ENCODE measurements at regions not wholly inside any gene's neighbourhood (a gene's known extent, or its start where the extent isn't known, plus 50 kb on each side); places are given as distances from the start of the nearest gene placed in this dataset.
A peak's percentile ranks its signal among the peaks of the same experiment; 100 is the strongest.

GRCh38 chr4:163077680-163078079 lies 89.0 kb downstream of the NAF1 start:
- no peak overlapping the region for H3K27ac ChIP-seq
- no peaks in the 10 kb centered on the region for H3K9me3 ChIP-seq (replicated peaks)
- DNase-seq: no peak
- no peaks in the 10 kb centered on the region for H3K36me3 ChIP-seq
- no peaks in the 10 kb centered on the region for H3K4me1 ChIP-seq
- H3K27me3 ChIP-seq: no peaks in the 10 kb centered on the region
- no peak overlapping the region for H3K4me3 ChIP-seq

- no peak for DNase-seq
These were observed 94.5 kb downstream of the NAF1 start for GRCh38 chr4:163072222-163072621.

GRCh38 chr4:163071308-163071707 lies 95.4 kb downstream of the NAF1 start:
- Histone ChIP-seq H3K27ac (no peak overlapping the region), H3K4me1 (no peaks in the 10 kb centered on the region), H3K36me3 (no peaks in the 10 kb centered on the region), H3K27me3 (no peaks in the 10 kb centered on the region), H3K9me3 (replicated peaks) (no peaks in the 10 kb centered on the region), H3K4me3 (no peak overlapping the region)
- DNase-seq: no peak

More at GRCh38 chr4:163072222-163072621, 94.5 kb downstream of the NAF1 start:
- Histone ChIP-seq H3K27me3 (no peaks in the 10 kb centered on the region), H3K4me1 (no peaks in the 10 kb centered on the region), H3K9me3 (replicated peaks) (no peaks in the 10 kb centered on the region), H3K36me3 (no peaks in the 10 kb centered on the region), H3K27ac (no peak overlapping the region), H3K4me3 (no peak overlapping the region)

- H3K36me3 ChIP-seq: no peaks in the 10 kb centered on the region
- H3K4me1 ChIP-seq: no peaks in the 10 kb centered on the region
- no peak for DNase-seq
- no peaks in the 10 kb centered on the region for H3K27me3 ChIP-seq
- no peak overlapping the region for H3K4me3 ChIP-seq
- no peak overlapping the region for H3K27ac ChIP-seq
- no peaks in the 10 kb centered on the region for H3K9me3 ChIP-seq (replicated peaks)
These were observed 96.7 kb downstream of the NAF1 start for GRCh38 chr4:163070023-163070422.

DNA sequence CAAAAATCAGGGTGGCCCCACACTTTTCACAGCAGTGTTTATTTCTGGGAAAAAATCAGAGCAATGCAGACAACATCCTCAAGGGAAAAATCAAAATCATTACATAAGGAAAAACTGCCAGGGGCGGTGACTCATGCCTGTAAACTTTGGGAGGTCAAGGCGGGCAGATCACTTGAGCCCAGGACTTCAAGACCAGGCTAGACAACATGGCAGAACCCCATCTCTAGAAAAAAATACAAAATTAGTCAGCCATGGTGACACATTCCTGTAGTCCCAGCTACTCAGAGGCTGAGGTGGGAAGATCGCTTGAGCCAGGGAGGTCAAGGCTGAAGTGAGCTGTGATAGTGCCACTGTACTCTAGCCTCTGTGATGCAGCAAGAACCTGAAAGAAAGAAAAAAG lies 102.8 kb downstream of the NAF1 start:
- H3K27ac ChIP-seq: no peak overlapping the region
- DNase-seq: peak in 1 of 2 experiments; percentile 4
- H3K36me3 ChIP-seq: no peaks in the 10 kb centered on the region
- no peaks in the 10 kb centered on the region for H3K27me3 ChIP-seq
- H3K9me3 ChIP-seq (replicated peaks): no peaks in the 10 kb centered on the region
- H3K4me3 ChIP-seq: no peak overlapping the region
- H3K4me1 ChIP-seq: no peaks in the 10 kb centered on the region

- Histone ChIP-seq H3K27ac (no peak overlapping the region), H3K9me3 (replicated peaks) (no peaks in the 10 kb centered on the region), H3K27me3 (no peaks in the 10 kb centered on the region), H3K4me1 (no peaks in the 10 kb centered on the region), H3K4me3 (no peak overlapping the region), H3K36me3 (no peaks in the 10 kb centered on the region)
- peak; percentile 16 to 42 for DNase-seq
These were observed 118.2 kb downstream of the NAF1 start for GRCh38 chr4:163048447-163048846.

DNA sequence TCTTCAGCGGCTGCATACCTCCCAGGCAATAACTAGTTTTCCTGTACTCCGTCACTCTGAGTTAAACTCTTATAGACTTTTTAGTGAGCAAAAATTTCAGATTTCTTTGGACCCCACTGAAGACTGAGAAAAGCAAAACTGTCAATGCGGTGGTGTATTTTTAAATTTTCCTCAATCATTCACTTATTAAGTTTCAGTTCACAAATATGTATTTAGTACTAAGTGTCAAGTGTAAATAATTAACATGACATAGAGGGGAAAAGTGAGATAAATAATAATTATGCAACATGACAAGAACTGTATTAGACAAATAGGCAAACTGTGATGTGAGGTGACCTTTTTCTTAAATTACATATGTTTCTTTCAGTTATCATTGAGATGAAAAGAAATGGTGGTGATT lies 124.4 kb downstream of the NAF1 start:
- Histone ChIP-seq H3K36me3 (no peaks in the 10 kb centered on the region), H3K27me3 (no peaks in the 10 kb centered on the region), H3K9me3 (replicated peaks) (no peaks in the 10 kb centered on the region), H3K4me1 (no peaks in the 10 kb centered on the region), H3K27ac (no peak overlapping the region), H3K4me3 (no peak overlapping the region)
- no peak for DNase-seq

DNA sequence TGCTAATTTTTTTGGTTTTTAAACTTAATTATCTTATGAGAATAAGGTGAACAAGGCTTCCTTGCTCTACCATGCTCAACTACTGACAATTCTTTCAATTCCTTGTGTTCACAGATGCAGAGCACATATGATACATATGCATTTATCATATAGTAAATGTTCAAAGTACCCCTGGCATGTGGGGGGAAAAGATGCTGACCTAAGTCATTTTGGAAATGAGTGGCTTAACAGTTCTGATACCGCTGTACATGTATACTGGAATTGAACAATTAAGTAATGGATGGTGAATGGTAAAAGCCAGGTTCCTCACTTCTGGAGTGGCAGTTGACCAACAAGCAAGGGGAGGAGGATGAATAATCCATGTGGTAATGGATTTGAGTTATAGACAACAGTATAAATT lies 149.6 kb downstream of the NAF1 start:
- no peaks in the 10 kb centered on the region for H3K4me1 ChIP-seq
- H3K36me3 ChIP-seq: no peaks in the 10 kb centered on the region
- DNase-seq: no peak
- no peaks in the 10 kb centered on the region for H3K9me3 ChIP-seq (replicated peaks)
- no peak overlapping the region for H3K4me3 ChIP-seq
- no peaks in the 10 kb centered on the region for H3K27me3 ChIP-seq
- H3K27ac ChIP-seq: no peak overlapping the region

DNA sequence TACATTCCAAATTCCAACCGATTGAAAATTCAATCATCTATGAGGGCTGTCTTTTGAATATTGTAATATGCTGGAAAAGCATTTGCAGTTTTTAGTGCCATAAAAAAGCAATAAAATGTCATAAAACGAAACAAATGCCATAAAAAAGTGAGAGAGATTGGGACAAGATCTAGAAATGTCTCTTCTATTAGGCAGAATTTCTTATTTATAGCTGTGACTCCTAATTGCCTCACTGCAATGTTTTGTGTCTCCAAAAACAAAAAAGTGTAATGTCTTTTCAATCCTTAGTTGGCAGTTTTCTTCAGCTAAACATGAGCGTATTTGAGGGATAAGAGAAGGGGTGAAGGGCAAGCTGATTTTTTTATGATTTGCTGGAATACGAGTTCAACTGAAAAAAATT lies 153.9 kb downstream of the NAF1 start:
- H3K27ac ChIP-seq: no peak overlapping the region
- H3K4me1 ChIP-seq: no peaks in the 10 kb centered on the region
- H3K27me3 ChIP-seq: no peaks in the 10 kb centered on the region
- no peak for DNase-seq
- H3K36me3 ChIP-seq: no peaks in the 10 kb centered on the region
- no peaks in the 10 kb centered on the region for H3K9me3 ChIP-seq (replicated peaks)
- H3K4me3 ChIP-seq: no peak overlapping the region

- no peak overlapping the region for H3K27ac ChIP-seq
- H3K4me3 ChIP-seq: no peak overlapping the region
- DNase-seq: no peak
- no peaks in the 10 kb centered on the region for H3K36me3 ChIP-seq
- no peaks in the 10 kb centered on the region for H3K27me3 ChIP-seq
- no peaks in the 10 kb centered on the region for H3K4me1 ChIP-seq
- no peaks in the 10 kb centered on the region for H3K9me3 ChIP-seq (replicated peaks)
These were observed 162.7 kb downstream of the NAF1 start for GRCh38 chr4:163003979-163004378.

GRCh38 chr4:162988530-162988929 lies 178.2 kb downstream of the NAF1 start:
- Histone ChIP-seq H3K27me3 (no peaks in the 10 kb centered on the region), H3K4me3 (no peak overlapping the region), H3K4me1 (no peaks in the 10 kb centered on the region), H3K27ac (no peak overlapping the region), H3K36me3 (no peaks in the 10 kb centered on the region), H3K9me3 (replicated peaks) (no peaks in the 10 kb centered on the region)
- DNase-seq: no peak

GRCh38 chr4:162985131-162985530 lies 181.6 kb downstream of the NAF1 start:
- no peak for DNase-seq
- Histone ChIP-seq H3K27ac (no peak overlapping the region), H3K36me3 (no peaks in the 10 kb centered on the region)

GRCh38 chr4:162984621-162985020 lies 182.1 kb downstream of the NAF1 start:
- Histone ChIP-seq H3K4me3 (no peak overlapping the region), H3K9me3 (replicated peaks) (no peaks in the 10 kb centered on the region), H3K36me3 (no peaks in the 10 kb centered on the region), H3K4me1 (no peaks in the 10 kb centered on the region), H3K27ac (no peak overlapping the region), H3K27me3 (no peaks in the 10 kb centered on the region)
- no peak for DNase-seq

More at GRCh38 chr4:162985131-162985530, 181.6 kb downstream of the NAF1 start:
- Histone ChIP-seq H3K9me3 (replicated peaks) (no peaks in the 10 kb centered on the region), H3K27me3 (no peaks in the 10 kb centered on the region), H3K4me1 (no peaks in the 10 kb centered on the region), H3K4me3 (no peak overlapping the region)

DNA sequence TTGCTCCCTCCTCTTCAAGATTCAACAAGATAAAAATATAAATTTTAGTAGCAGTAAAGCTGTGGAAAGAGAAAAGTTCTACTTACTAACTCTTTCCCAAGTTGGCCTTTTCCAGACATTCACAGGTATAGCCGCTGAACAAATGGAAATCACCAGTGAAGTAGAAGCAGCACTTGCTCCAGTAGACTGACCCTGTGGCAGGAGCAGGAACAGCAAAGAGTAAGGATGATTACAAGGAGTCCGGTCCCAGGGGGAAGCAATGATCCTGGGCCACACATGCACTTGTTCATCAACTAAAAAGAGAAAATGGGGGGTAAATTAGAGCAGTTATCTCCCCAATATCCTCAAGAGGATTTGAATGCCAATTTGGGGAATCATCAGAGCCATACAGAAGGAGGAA lies 184.9 kb downstream of the NAF1 start:
- Histone ChIP-seq H3K27me3 (no peaks in the 10 kb centered on the region), H3K27ac (no peak overlapping the region), H3K4me3 (no peak overlapping the region), H3K36me3 (no peaks in the 10 kb centered on the region), H3K4me1 (no peaks in the 10 kb centered on the region), H3K9me3 (replicated peaks) (no peaks in the 10 kb centered on the region)
- no peak for DNase-seq

DNA sequence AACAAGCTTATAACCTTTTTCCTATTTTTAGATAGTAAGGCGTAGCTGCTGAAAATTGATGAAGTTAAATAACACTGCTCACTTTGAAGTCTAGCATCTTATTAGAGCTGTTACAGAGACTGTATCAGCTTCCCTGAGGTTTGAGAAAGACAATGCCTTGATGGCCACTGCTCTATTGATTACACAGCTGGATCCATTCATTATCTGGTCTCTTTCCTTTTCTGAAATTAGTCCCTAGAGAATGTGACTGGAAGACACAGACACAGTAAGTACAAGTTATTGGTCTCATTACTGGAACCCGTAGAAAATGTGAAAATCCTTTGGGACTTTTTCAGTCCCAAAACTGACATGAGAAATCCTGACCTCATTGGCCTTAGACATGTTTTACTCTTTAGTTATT lies 188.3 kb downstream of the NAF1 start:
- no peaks in the 10 kb centered on the region for H3K27me3 ChIP-seq
- no peaks in the 10 kb centered on the region for H3K4me1 ChIP-seq
- H3K27ac ChIP-seq: no peak overlapping the region
- no peaks in the 10 kb centered on the region for H3K9me3 ChIP-seq (replicated peaks)
- H3K36me3 ChIP-seq: no peaks in the 10 kb centered on the region
- no peak for DNase-seq
- no peak overlapping the region for H3K4me3 ChIP-seq

- Histone ChIP-seq H3K9me3 (replicated peaks) (no peaks in the 10 kb centered on the region), H3K36me3 (no peaks in the 10 kb centered on the region), H3K4me3 (no peak overlapping the region), H3K4me1 (no peaks in the 10 kb centered on the region), H3K27ac (no peak overlapping the region), H3K27me3 (no peaks in the 10 kb centered on the region)
- no peak for DNase-seq
These were observed 188.9 kb downstream of the NAF1 start for GRCh38 chr4:162977788-162978187.
